OCI-LY1 (cell line): ENCODE measurements at regions not wholly inside any gene's neighbourhood (a gene's known extent, or its start where the extent isn't known, plus 50 kb on each side); places are given as distances from the start of the nearest gene placed in this dataset.

Source experiments
- H2AFZ ChIP-seq: fragments of 200-600 bp; sonication (generic), shearing (Covaris generic); 2 replicates; pipeline ENCODE4 v1.6.0; 2014; ENCODE audit warnings: antibody characterized with exemption, mild to moderate bottlenecking, low read length
- H3F3A ChIP-seq: fragments of 200-600 bp; sonication (generic), shearing (Covaris generic); 2 replicates; pipeline ENCODE4 v1.6.0; 2014; ENCODE audit warnings: mild to moderate bottlenecking, antibody characterized with exemption, low read length, moderate library complexity; ENCODE audit not compliant: insufficient read depth
- H3K27ac ChIP-seq: fragments of 200-600 bp; sonication (generic); 2 replicates; pipeline ENCODE4 v1.5.1; 2014; ENCODE audit warnings: low read length, mixed run types, mild to moderate bottlenecking, low read depth; ENCODE audit not compliant: poor library complexity, severe bottlenecking
- H3K27me3 ChIP-seq: fragments of 200-600 bp; sonication (generic); 2 replicates; pipeline ENCODE4 v1.6.0; 2014; ENCODE audit warnings: antibody characterized with exemption, mild to moderate bottlenecking, low read length, moderate library complexity; ENCODE audit not compliant: insufficient read depth
- H3K36me3 ChIP-seq: fragments of 200-600 bp; sonication (generic); 2 replicates; pipeline ENCODE4 v1.6.1; 2014; ENCODE audit warnings: mild to moderate bottlenecking, antibody characterized with exemption, low read length, moderate library complexity, mixed read lengths; ENCODE audit not compliant: insufficient read depth
- H3K4me1 ChIP-seq: fragments of 200-600 bp; sonication (generic); 2 replicates; pipeline ENCODE4 v1.5.1; 2014; ENCODE audit warnings: mild to moderate bottlenecking, low read length, moderate library complexity; ENCODE audit not compliant: insufficient read depth, severe bottlenecking
- H3K4me2 ChIP-seq: fragments of 200-600 bp; sonication (generic), shearing (Covaris generic); 2 replicates; pipeline ENCODE4 v1.6.1; 2014; ENCODE audit warnings: low read length
- H3K4me3 ChIP-seq: fragments of 200-600 bp; sonication (generic); 2 replicates; pipeline ENCODE4 v1.5.1; 2014; ENCODE audit warnings: low read length, low read depth, mild to moderate bottlenecking, mixed read lengths; ENCODE audit not compliant: poor library complexity, severe bottlenecking
- H3K79me2 ChIP-seq: fragments of 200-600 bp; shearing (Covaris generic); 2 replicates; pipeline ENCODE4 v1.6.1; 2016; ENCODE audit warnings: mixed run types, low read length, mixed read lengths; ENCODE audit not compliant: insufficient read depth
- H3K9ac ChIP-seq: fragments of 200-600 bp; sonication (generic), shearing (Covaris generic); 2 replicates; pipeline ENCODE4 v1.6.1; 2014; ENCODE audit warnings: mild to moderate bottlenecking, low read length, mixed read lengths
- H3K9me2 ChIP-seq: fragments of 200-600 bp; sonication (generic), shearing (Covaris generic); 2 replicates; pipeline ENCODE4 v1.6.1; 2014; ENCODE audit warnings: low read depth, mild to moderate bottlenecking, low read length, mixed read lengths
- H3K9me3 ChIP-seq: fragments of 200-600 bp; shearing (Covaris generic); 2 replicates; pipeline ENCODE4 v1.6.1; 2014; ENCODE audit warnings: low read length, mixed read lengths
- H4K20me1 ChIP-seq: fragments of 200-600 bp; sonication (generic), shearing (Covaris generic); 2 replicates; pipeline ENCODE4 v1.6.0; 2016; ENCODE audit warnings: mild to moderate bottlenecking, low read length; ENCODE audit not compliant: insufficient read depth
- EZH2 ChIP-seq: fragments of 200-600 bp; sonication (generic), shearing (Covaris generic); IDR thresholded peaks from 2 replicates; pipeline ENCODE4 v1.8.0; 2017; ENCODE audit warnings: borderline replicate concordance, mixed run types, mild to moderate bottlenecking, antibody characterized with exemption, low read length, moderate library complexity, mixed read lengths
- TF ChIP-seq, protein P1 (sequence below): fragments of 200-600 bp; sonication (generic), shearing (Covaris generic); IDR thresholded peaks from 2 replicates; pipeline ENCODE4 v1.5.1; 2017; ENCODE audit warnings: mild to moderate bottlenecking, antibody characterized with exemption, low read length, moderate library complexity, mixed read lengths

DNA sequence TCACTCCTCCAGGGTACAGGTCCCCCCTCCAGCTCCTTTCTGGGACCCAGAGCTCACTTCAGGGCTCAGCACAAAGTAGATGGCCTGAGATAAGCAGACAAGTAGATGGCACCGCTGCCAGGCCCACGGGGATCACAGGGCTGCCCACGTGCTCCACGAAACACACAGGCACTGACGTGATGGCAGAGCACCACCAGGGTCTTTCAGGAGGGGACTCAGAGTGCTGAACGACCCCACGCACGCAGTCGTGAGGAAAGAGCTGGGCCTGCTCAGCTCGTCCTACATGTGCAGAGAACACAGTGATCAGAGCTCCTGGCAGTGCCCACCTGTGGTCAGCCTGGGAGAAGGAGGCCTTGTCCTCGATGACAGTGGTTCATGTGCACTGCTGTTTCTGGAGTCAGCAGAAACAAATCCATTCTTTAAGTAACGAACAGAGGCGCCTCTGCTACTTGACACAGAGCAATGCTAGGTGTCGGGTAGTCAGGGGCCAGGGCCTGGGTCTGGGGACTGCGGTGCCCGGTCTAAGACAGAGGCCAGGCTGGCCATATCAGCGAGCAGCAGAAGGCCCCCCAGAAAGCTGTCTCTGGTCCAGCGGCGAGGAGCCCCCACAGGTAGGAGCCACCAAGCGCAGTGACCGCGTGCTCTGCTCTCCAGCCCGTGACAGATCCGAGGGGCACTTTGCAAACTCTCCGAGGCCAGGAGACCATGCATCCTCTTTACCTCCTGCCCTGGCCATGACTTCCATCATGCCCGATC lies 129.8 kb upstream of the FAM20C start:
- H3K27ac ChIP-seq = no peak overlapping the region
- H3K9me3 ChIP-seq = no peaks in the 10 kb centered on the region
- H3F3A ChIP-seq = no peaks in the 10 kb centered on the region
- H3K4me3 ChIP-seq = no peak overlapping the region
- H3K9ac ChIP-seq = no peak overlapping the region
- TF ChIP-seq, protein P1, sequence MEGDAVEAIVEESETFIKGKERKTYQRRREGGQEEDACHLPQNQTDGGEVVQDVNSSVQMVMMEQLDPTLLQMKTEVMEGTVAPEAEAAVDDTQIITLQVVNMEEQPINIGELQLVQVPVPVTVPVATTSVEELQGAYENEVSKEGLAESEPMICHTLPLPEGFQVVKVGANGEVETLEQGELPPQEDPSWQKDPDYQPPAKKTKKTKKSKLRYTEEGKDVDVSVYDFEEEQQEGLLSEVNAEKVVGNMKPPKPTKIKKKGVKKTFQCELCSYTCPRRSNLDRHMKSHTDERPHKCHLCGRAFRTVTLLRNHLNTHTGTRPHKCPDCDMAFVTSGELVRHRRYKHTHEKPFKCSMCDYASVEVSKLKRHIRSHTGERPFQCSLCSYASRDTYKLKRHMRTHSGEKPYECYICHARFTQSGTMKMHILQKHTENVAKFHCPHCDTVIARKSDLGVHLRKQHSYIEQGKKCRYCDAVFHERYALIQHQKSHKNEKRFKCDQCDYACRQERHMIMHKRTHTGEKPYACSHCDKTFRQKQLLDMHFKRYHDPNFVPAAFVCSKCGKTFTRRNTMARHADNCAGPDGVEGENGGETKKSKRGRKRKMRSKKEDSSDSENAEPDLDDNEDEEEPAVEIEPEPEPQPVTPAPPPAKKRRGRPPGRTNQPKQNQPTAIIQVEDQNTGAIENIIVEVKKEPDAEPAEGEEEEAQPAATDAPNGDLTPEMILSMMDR = no peak
- TF ChIP-seq EZH2 = no peak
- H4K20me1 ChIP-seq = no peaks in the 10 kb centered on the region
- H3K4me2 ChIP-seq = no peak overlapping the region
- no peaks in the 10 kb centered on the region for H3K27me3 ChIP-seq
- no peaks in the 10 kb centered on the region for H3K79me2 ChIP-seq
- H3K9me2 ChIP-seq = no peaks in the 10 kb centered on the region
- no peak overlapping the region for H2AFZ ChIP-seq
- H3K4me1 ChIP-seq = no peaks in the 10 kb centered on the region
- no peaks in the 10 kb centered on the region for H3K36me3 ChIP-seq

DNA sequence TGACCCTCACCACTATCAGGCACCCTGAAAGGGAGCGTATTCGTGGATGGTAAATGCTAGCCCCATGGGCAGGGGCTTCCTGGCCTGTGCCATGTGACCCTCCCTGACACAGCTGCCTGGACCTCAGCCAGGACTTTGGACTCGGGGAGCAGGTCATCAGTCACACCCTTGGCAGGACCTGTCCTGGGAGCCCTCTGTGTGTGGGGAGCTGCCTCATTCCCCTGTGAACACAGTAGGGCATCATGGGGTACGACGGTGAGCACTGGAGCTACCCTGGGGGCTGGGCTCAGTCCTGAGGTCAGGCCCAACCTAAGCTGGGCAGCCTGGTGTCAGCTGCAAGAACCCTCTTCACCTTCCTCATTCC lies 129.3 kb upstream of the FAM20C start:
- no peaks in the 10 kb centered on the region for H4K20me1 ChIP-seq
- H3K9me2 ChIP-seq = no peaks in the 10 kb centered on the region
- no peak overlapping the region for H3K4me2 ChIP-seq
- H3K4me1 ChIP-seq = no peaks in the 10 kb centered on the region
- TF ChIP-seq, protein P1 = no peak
- no peak for TF ChIP-seq EZH2
- H3F3A ChIP-seq = no peaks in the 10 kb centered on the region
- no peaks in the 10 kb centered on the region for H3K36me3 ChIP-seq
- no peak overlapping the region for H3K9ac ChIP-seq
- no peak overlapping the region for H3K27ac ChIP-seq
- H3K79me2 ChIP-seq = no peaks in the 10 kb centered on the region
- H3K27me3 ChIP-seq = no peaks in the 10 kb centered on the region
- H2AFZ ChIP-seq = no peak overlapping the region
- H3K4me3 ChIP-seq = no peak overlapping the region
- no peaks in the 10 kb centered on the region for H3K9me3 ChIP-seq

DNA sequence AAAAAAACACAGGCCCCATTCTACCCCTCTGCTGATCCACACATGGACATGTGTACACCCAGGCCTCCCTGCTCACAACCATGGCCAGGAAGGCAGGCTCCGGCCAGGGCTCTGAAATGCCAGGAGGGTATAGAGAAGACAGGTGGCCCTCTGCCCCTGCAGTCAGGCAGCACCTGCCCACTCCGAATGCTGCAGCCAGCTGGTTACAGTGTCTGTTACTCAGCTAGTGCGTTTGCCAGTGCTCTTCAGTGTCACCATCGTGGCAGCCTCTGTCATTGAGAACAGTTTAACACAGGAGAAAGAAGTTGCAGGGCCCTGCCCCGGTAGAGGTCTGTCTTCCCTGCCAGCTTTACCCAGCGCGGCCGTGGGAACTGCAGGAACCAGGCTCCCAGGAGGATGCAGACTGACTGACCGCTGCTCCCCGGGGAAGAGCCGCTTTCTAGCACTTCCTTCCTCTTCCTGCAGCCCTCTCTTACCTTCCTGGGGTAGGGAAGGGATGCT lies 128.8 kb upstream of the FAM20C start:
- Histone ChIP-seq H3F3A (no peaks in the 10 kb centered on the region), H3K27me3 (no peaks in the 10 kb centered on the region), H3K9me3 (no peaks in the 10 kb centered on the region), H3K79me2 (no peaks in the 10 kb centered on the region), H3K9ac (no peak overlapping the region), H3K4me1 (no peaks in the 10 kb centered on the region), H3K36me3 (no peaks in the 10 kb centered on the region), H3K9me2 (no peaks in the 10 kb centered on the region), H3K4me2 (no peak overlapping the region), H3K4me3 (no peak overlapping the region), H4K20me1 (no peaks in the 10 kb centered on the region), H2AFZ (no peak overlapping the region), H3K27ac (no peak overlapping the region)
- TF ChIP-seq, protein P1 = no peak
- TF ChIP-seq EZH2 = no peak
